ENCODE measurements at regions not wholly inside any gene's neighbourhood (a gene's known extent, or its start where the extent isn't known, plus 50 kb on each side); places are given as distances from the start of the nearest gene placed in this dataset.
"Not testable (repeated sequence)": the region's sequence is repeated elsewhere in the genome, so short reads cannot be mapped to it uniquely, and the experiment has no call there.

- DNase-seq: no peak
These were observed 69.5 kb upstream of the KCNAB1 start for GRCh38 chr3:156050918-156051317.

DNA sequence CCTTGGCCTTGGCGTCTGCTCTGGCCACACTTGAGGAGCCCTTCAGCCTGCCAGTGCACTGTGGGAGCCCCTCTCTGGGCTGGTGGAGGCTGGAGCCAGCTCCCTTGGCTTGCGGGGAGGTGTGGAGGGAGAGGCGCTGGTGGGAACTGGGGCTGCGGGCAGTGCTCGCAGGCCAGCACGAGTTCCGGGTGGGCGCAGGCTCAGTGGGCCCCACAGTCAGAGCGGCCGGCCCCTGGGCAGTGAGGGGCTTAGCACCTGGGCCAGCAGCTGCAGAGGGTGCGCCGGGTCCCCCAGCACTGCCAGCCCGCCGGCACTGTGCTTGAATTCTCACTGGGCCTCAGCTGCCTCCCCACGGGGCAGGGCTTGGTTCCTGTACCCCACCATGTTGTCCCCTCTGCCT lies 68.7 kb upstream of the KCNAB1 start:
- no peak for DNase-seq

DNA sequence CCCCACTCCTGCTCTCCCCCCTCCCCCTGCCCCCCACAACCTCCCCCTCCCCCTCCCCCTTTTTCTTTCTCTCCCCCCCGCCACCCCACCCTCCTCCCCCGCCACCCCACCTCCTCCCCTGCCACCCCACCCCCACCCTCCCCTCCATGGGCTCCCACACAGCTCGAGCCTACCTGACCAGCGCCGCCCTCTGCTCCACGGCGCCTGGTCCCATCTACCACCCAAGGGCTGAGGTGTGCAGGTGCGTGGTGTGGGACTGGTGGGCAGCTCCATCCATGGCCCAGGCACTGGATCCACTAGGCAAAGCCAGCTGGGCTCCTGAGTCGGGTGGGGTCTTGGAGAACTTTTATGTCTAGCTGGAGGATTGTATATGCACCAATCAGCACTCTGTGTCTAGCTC lies 68.3 kb upstream of the KCNAB1 start:
- no peak for DNase-seq

DNA sequence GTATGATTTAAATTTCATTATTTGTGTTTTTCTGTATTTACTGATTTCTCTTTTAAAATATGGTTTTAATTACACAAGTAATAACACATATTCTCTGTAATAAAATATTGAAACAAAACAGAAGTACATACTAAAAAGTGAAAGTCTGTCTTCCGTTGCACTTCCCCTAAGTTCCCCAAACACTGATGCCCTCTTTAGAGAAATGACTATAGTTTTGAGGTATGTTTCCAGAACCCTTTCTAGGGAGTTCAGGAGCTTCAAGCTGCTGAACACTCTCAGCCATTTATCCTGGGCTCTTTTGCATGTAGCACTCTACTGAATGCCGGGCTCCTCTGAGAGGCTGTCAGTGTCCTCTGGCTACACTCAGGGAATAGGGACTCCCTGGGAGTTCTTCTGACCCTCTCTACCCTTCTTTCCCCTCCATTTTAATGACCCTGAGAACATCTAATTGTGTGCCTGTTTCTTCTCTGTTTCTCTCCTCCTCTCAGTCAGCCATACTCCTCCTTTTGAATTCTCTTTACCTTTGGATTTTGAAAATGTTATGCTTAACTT lies 60.4 kb upstream of the KCNAB1 start:
- no peak for DNase-seq

- not testable (repeated sequence) for DNase-seq
These were observed 52.2 kb upstream of the KCNAB1 start for GRCh38 chr3:156068151-156068550.

DNA sequence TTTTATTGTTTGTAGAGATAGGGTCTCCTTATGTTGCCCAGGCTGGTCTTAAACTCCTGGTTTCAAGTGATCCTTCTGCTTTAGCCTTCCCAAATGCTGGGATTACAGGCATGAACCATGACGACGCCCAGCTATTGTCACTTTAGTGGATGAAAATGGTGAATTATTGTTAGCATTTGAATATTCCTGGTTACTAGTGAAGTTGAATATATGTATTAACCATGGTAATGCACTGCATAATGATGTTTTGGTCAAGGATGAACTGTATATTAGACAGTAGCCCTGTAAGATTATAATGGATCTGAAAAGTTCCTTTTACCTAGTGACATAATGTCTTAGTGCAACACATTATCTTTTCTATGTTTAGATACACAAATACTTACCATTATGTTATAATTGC lies 50.4 kb upstream of the KCNAB1 start:
- DNase-seq: no peak

Data from fibroblast of skin of right quadriceps (primary cell).